WTC11 (cell line): ENCODE measurements at regions not wholly inside any gene's neighbourhood (a gene's known extent, or its start where the extent isn't known, plus 50 kb on each side); places are given as distances from the start of the nearest gene placed in this dataset.
"Not testable (repeated sequence)": the region's sequence is repeated elsewhere in the genome, so short reads cannot be mapped to it uniquely, and the experiment has no call there.

ENCODE experiments used
- ATF3 ChIP-seq: sonication (generic); formaldehyde crosslinking; conservative IDR thresholded peaks from 2 replicates; pipeline ENCODE4 v1.8.1; 2022; ENCODE audit warnings: mild to moderate bottlenecking, missing genetic modification reagents
- CREB1 ChIP-seq: sonication (generic); formaldehyde crosslinking; IDR thresholded peaks from 2 replicates; pipeline ENCODE4 v1.8.0; 2023; ENCODE audit warnings: mild to moderate bottlenecking, missing genetic modification reagents
- CTCF ChIP-seq: fragments of 200-600 bp; IDR thresholded peaks from 2 replicates; pipeline ENCODE4 v1.8.0; 2022; ENCODE audit warnings: antibody characterized with exemption
- PRDM15 ChIP-seq: sonication (generic); formaldehyde crosslinking; IDR thresholded peaks from 2 replicates; pipeline ENCODE4 v1.8.0; 2022; ENCODE audit warnings: missing genetic modification reagents
- TCF7 ChIP-seq: sonication (generic); formaldehyde crosslinking; IDR thresholded peaks from 2 replicates; pipeline ENCODE4 v1.8.0; 2022; ENCODE audit warnings: mild to moderate bottlenecking, low read depth, missing genetic modification reagents, moderate library complexity
- TEAD1 ChIP-seq: sonication (generic); formaldehyde crosslinking; IDR thresholded peaks from 2 replicates; pipeline ENCODE4 v1.8.0; 2022; ENCODE audit warnings: mild to moderate bottlenecking, missing genetic modification reagents
- ZNF121 ChIP-seq: sonication (generic); formaldehyde crosslinking; IDR thresholded peaks from 2 replicates; pipeline ENCODE4 v1.8.0; 2023; ENCODE audit warnings: missing genetic modification reagents
- TF ChIP-seq, protein P1 (sequence below): fragments of 250-450 bp; sonication (Bioruptor Pico); IDR thresholded peaks from 2 replicates; pipeline ENCODE4 v1.8.0; 2021; ENCODE audit warnings: mild to moderate bottlenecking

DNA sequence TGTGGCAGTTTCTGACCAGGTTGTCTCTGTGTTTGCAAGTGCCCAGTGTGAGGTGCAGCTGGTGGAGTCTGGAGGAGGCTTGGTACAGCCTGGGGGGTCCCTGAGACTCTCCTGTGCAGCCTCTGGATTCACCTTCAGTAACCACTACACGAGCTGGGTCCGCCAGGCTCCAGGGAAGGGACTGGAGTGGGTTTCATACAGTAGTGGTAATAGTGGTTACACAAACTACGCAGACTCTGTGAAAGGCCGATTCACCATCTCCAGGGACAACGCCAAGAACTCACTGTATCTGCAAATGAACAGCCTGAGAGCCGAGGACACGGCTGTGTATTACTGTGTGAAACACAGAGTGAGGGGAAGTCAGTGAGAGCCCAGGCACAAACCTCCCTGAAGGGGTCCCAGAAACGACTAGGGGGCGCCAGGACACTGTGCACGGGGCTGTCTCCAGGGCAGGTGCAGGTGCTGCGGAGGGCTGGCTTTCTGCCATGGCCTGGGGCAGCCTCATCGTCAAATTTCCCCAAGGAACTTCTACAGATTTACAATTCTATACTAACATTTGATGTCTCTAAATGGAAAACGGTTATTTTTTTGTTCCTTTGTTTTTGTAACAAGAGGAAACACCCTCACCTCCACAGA is 187.0 kb upstream of the TP53TG3D start:
- not testable (repeated sequence) for TF ChIP-seq PRDM15 (CRISPR knock-in tag); CTCF; ZNF121 (CRISPR knock-in tag); CREB1; ATF3; TCF7 (CRISPR knock-in tag); TEAD1
- TF ChIP-seq, protein P1, sequence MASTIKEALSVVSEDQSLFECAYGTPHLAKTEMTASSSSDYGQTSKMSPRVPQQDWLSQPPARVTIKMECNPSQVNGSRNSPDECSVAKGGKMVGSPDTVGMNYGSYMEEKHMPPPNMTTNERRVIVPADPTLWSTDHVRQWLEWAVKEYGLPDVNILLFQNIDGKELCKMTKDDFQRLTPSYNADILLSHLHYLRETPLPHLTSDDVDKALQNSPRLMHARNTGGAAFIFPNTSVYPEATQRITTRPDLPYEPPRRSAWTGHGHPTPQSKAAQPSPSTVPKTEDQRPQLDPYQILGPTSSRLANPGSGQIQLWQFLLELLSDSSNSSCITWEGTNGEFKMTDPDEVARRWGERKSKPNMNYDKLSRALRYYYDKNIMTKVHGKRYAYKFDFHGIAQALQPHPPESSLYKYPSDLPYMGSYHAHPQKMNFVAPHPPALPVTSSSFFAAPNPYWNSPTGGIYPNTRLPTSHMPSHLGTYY: not testable (repeated sequence)
